Neuronal stem cell (in vitro differentiated cells): ENCODE measurements at regions not wholly inside any gene's neighbourhood (a gene's known extent, or its start where the extent isn't known, plus 50 kb on each side); places are given as distances from the start of the nearest gene placed in this dataset.

Experiments used
- DNase-seq: peaks from one replicate; pipeline ENCODE4 v3.0.0-alpha.2; 2013; ENCODE audit warnings: low spot score
- H2AFZ ChIP-seq: one replicate; pipeline ENCODE4 v1.6.1; 2013; ENCODE audit warnings: mild to moderate bottlenecking, low read length, inconsistent platforms
- H2AK5ac ChIP-seq: 2 replicates; pipeline ENCODE4 v1.6.1; 2013; ENCODE audit warnings: low read depth, mild to moderate bottlenecking, inconsistent platforms, low read length, moderate library complexity, mixed read lengths
- H2BK120ac ChIP-seq: 2 replicates; pipeline ENCODE4 v1.6.1; 2013; ENCODE audit warnings: low read depth, mild to moderate bottlenecking, inconsistent platforms, low read length, moderate library complexity, mixed read lengths
- H2BK12ac ChIP-seq: one replicate; pipeline ENCODE4 v1.6.1; 2013; ENCODE audit warnings: low read length, inconsistent platforms
- H2BK15ac ChIP-seq: 2 replicates; pipeline ENCODE4 v1.6.1; 2013; ENCODE audit warnings: mild to moderate bottlenecking, low read length, inconsistent platforms, mixed read lengths
- H2BK5ac ChIP-seq: one replicate; pipeline ENCODE4 v1.6.1; 2013; ENCODE audit warnings: inconsistent platforms, mild to moderate bottlenecking, low read length, moderate library complexity
- H3K14ac ChIP-seq: one replicate; pipeline ENCODE4 v1.6.1; 2013; ENCODE audit warnings: low read length, inconsistent platforms
- H3K18ac ChIP-seq: 2 replicates; pipeline ENCODE4 v1.6.1; 2013; ENCODE audit warnings: low read length, inconsistent platforms
- H3K23ac ChIP-seq: 2 replicates; pipeline ENCODE4 v1.6.1; 2013; ENCODE audit warnings: low read depth, mild to moderate bottlenecking, mixed read lengths, low read length, inconsistent platforms; ENCODE audit not compliant: poor library complexity
- H3K27ac ChIP-seq: replicated peaks from 3 replicates; pipeline ENCODE4 v1.5.1; 2013; ENCODE audit warnings: low read length, inconsistent platforms
- H3K27me3 ChIP-seq, 3 experiments: 2 replicates each; pipeline ENCODE4 v1.6.1; 2013; ENCODE audit warnings: low read length in 3 of 3, mild to moderate bottlenecking in 2 of 3, inconsistent platforms in 1 of 3, low read depth in 1 of 3, mixed read lengths in 1 of 3, moderate library complexity in 1 of 3; ENCODE audit not compliant: control insufficient read depth in 3 of 3, insufficient read depth in 3 of 3
- H3K36me3 ChIP-seq, 2 donors: replicated peaks in 1 of 2; 2 replicates each; pipeline ENCODE4 v1.6.1; 2013; ENCODE audit warnings: low read length in 2 of 2; ENCODE audit not compliant: control insufficient read depth in 2 of 2, insufficient read depth in 2 of 2
- H3K4ac ChIP-seq: 2 replicates; pipeline ENCODE4 v1.6.1; 2013; ENCODE audit warnings: inconsistent platforms, mild to moderate bottlenecking, low read length, moderate library complexity
- H3K4me1 ChIP-seq, 2 donors: 1 replicate in 1 of 2; 2 replicates in 1 of 2; pipeline ENCODE4 v1.6.1; 2013; ENCODE audit warnings: low read length in 2 of 2, low read depth in 1 of 2; ENCODE audit not compliant: control insufficient read depth in 2 of 2, insufficient read depth in 1 of 2
- H3K4me2 ChIP-seq: one replicate; pipeline ENCODE4 v1.6.1; 2013; ENCODE audit warnings: mild to moderate bottlenecking, low read length, inconsistent platforms; ENCODE audit not compliant: insufficient read depth, poor library complexity, severe bottlenecking
- H3K4me3 ChIP-seq, 2 donors: 2 replicates each; pipeline ENCODE4 v1.5.1; 2013; ENCODE audit warnings: low read length in 2 of 2, mild to moderate bottlenecking in 2 of 2, inconsistent platforms in 1 of 2, moderate library complexity in 1 of 2
- H3K79me1 ChIP-seq: one replicate; pipeline ENCODE4 v1.6.1; 2013; ENCODE audit warnings: low read depth, mild to moderate bottlenecking, inconsistent platforms, low read length, moderate library complexity
- H3K9ac ChIP-seq: one replicate; pipeline ENCODE4 v1.6.1; 2013; ENCODE audit warnings: mild to moderate bottlenecking, low read depth, low read length, inconsistent platforms; ENCODE audit not compliant: poor library complexity
- H3K9me3 ChIP-seq, 2 donors: replicated peaks in 1 of 2; 2 replicates each; pipeline versions ENCODE3 to v1.6.1; 2013; ENCODE audit warnings: low read length in 2 of 2, mild to moderate bottlenecking in 2 of 2, inconsistent platforms in 1 of 2, low read depth in 1 of 2, mixed read lengths in 1 of 2, moderate library complexity in 1 of 2; ENCODE audit not compliant: control insufficient read depth in 2 of 2, insufficient read depth in 1 of 2
- H4K8ac ChIP-seq: one replicate; pipeline ENCODE4 v1.6.1; 2013; ENCODE audit warnings: low read depth, mild to moderate bottlenecking, inconsistent platforms, low read length, moderate library complexity
- H4K91ac ChIP-seq: one replicate; pipeline ENCODE4 v1.6.1; 2013; ENCODE audit warnings: low read length, low read depth, mild to moderate bottlenecking, inconsistent platforms; ENCODE audit not compliant: poor library complexity
- WGBS, 2 donors: extraction: QIAGEN DNeasy Blood & Tissue Kit; methylation state at CpG; one replicate each; pipeline ENCODE4 v1.1.7; 2013; ENCODE audit warnings: missing lambda C conversion rate in 2 of 2, mixed read lengths in 1 of 2; ENCODE audit not compliant: insufficient read length in 2 of 2, insufficient replicate concordance in 1 of 2; ENCODE audit errors: extremely low coverage in 2 of 2; 5-methylcytosine and 5-hydroxymethylcytosine counted together

DNA sequence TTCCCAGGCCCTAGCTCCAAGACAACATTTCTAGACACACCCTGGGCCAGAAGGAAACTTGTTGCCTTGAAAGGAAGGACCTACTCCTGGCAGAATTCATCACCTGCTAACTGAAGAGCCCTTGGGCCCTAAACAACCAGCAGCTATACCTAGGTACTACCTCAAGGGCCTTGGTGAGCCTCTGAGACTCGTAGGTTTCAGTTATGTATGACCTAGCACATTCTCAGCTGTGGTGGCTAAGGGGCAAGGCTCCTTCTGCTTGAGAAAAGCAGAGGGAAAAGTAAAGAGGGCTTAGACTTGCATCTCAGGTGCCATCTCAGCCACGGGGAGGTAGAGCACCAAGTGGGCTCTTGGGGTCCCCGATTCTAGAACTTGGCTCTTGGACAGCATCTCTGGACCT lies 132.3 kb upstream of the NHSL1 start:
- no peak overlapping the region for H2AFZ ChIP-seq
- no peak overlapping the region for H2BK5ac ChIP-seq
- no peak for DNase-seq
- no peak overlapping the region for H3K18ac ChIP-seq
- H3K9ac ChIP-seq: no peak overlapping the region
- H3K4me3 ChIP-seq: no peak overlapping the region
- no peak overlapping the region for H3K14ac ChIP-seq
- no peak overlapping the region for H2BK12ac ChIP-seq
- no peak overlapping the region for H3K23ac ChIP-seq
- H4K91ac ChIP-seq: no peak overlapping the region
- H3K4ac ChIP-seq: no peak overlapping the region
- WGBS, 2 donors: no CpG with 5 or more reads among the region's 3 CpGs
- H3K9me3 ChIP-seq: peaks cover 3% of the 10 kb centered on the region in 2 donors
- no peak overlapping the region for H2BK15ac ChIP-seq
- H3K79me1 ChIP-seq: no peaks in the 10 kb centered on the region
- H2AK5ac ChIP-seq: no peak overlapping the region
- H3K27ac ChIP-seq: no peak overlapping the region
- no peak overlapping the region for H3K4me2 ChIP-seq
- H3K36me3 ChIP-seq: no peaks in the 10 kb centered on the region
- H3K4me1 ChIP-seq: no peaks in the 10 kb centered on the region
- no peak overlapping the region for H4K8ac ChIP-seq
- no peaks in the 10 kb centered on the region for H3K27me3 ChIP-seq
- H2BK120ac ChIP-seq: no peak overlapping the region

DNA sequence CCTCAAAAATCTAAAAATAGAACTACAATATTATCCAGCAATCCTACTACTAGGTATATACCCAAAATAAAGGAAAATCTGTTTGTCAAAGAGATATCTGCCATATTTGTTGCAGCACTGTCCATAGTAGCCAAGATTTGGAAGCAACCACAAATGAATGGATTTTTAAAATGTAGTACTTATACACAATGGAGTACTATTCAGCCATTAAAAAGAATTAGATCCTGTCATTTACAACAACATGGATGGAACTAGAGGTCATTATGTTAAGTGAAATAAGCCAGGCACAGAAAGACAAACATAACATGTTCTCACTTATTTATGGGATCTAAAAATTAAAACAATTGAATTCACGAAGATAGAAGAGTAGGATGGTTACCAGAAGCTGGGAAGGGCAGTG lies 135.7 kb upstream of the CCDC28A start:
- no peak overlapping the region for H2BK120ac ChIP-seq
- no peak overlapping the region for H4K8ac ChIP-seq
- H3K23ac ChIP-seq: no peak overlapping the region
- H2BK15ac ChIP-seq: no peak overlapping the region
- H3K9me3 ChIP-seq: no peaks in the 10 kb centered on the region
- WGBS, 2 donors: no CpG with 5 or more reads among the region's 1 CpG
- no peak overlapping the region for H4K91ac ChIP-seq
- no peak overlapping the region for H3K18ac ChIP-seq
- H3K4me1 ChIP-seq: no peaks in the 10 kb centered on the region
- no peak overlapping the region for H2BK5ac ChIP-seq
- no peak overlapping the region for H2BK12ac ChIP-seq
- DNase-seq: no peak
- no peak overlapping the region for H3K9ac ChIP-seq
- H3K79me1 ChIP-seq: no peaks in the 10 kb centered on the region
- no peak overlapping the region for H3K27ac ChIP-seq
- no peaks in the 10 kb centered on the region for H3K36me3 ChIP-seq
- no peak overlapping the region for H3K4ac ChIP-seq
- no peak overlapping the region for H3K4me3 ChIP-seq
- no peak overlapping the region for H3K4me2 ChIP-seq
- no peak overlapping the region for H2AK5ac ChIP-seq
- no peak overlapping the region for H3K14ac ChIP-seq
- no peak overlapping the region for H2AFZ ChIP-seq
- no peaks in the 10 kb centered on the region for H3K27me3 ChIP-seq

DNA sequence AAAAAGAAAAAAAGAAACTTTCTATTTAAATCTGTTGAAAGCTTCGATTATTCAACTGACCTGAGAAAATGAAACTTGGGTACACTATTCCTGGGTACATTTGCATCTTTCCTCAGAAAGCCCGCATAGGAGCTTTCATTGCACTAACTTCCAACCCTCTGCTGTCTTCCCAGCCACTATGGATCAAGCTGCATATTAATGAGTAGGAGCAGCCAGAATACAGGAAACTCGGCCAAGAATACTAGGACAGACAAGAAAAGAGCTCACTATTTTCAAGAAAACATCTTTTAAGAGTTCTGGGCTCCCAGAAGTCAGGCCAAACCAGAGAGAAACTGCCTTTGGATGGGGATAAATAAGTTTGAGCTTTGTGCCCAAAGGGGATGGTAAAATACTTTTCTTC lies 135.0 kb upstream of the CCDC28A start:
- Histone ChIP-seq H3K14ac (no peak overlapping the region), H2AK5ac (no peak overlapping the region), H3K9me3 (no peaks in the 10 kb centered on the region), H2BK15ac (no peak overlapping the region), H2AFZ (peak overlapping the region; percentile 74), H3K4me1 (no peaks in the 10 kb centered on the region), H3K4ac (no peak overlapping the region), H3K27ac (no peak overlapping the region), H2BK12ac (no peak overlapping the region), H3K18ac (no peak overlapping the region), H4K8ac (no peak overlapping the region), H3K79me1 (no peaks in the 10 kb centered on the region), H2BK5ac (no peak overlapping the region), H2BK120ac (no peak overlapping the region), H3K36me3 (no peaks in the 10 kb centered on the region), H4K91ac (no peak overlapping the region), H3K4me3 (no peak overlapping the region), H3K9ac (no peak overlapping the region), H3K23ac (no peak overlapping the region), H3K27me3 (no peaks in the 10 kb centered on the region), H3K4me2 (no peak overlapping the region)
- no CpG with 5 or more reads among the region's 3 CpGs for WGBS, 2 donors
- no peak for DNase-seq

GRCh38 chr6:138640028-138640427 lies 133.5 kb upstream of the CCDC28A start:
- Histone ChIP-seq H2BK15ac (no peak overlapping the region), H3K4me2 (no peak overlapping the region), H3K4me3 (no peak overlapping the region), H2BK12ac (no peak overlapping the region), H3K14ac (no peak overlapping the region), H3K4me1 (no peaks in the 10 kb centered on the region), H3K18ac (no peak overlapping the region), H2AFZ (no peak overlapping the region), H2BK5ac (no peak overlapping the region), H4K91ac (no peak overlapping the region), H2BK120ac (no peak overlapping the region), H3K9ac (no peak overlapping the region), H3K4ac (no peak overlapping the region), H3K27me3 (no peaks in the 10 kb centered on the region), H4K8ac (no peak overlapping the region), H3K27ac (no peak overlapping the region), H3K9me3 (no peaks in the 10 kb centered on the region), H3K79me1 (no peaks in the 10 kb centered on the region), H3K23ac (no peak overlapping the region), H3K36me3 (no peaks in the 10 kb centered on the region), H2AK5ac (no peak overlapping the region)
- WGBS, 2 donors: no CpG with 5 or more reads among the region's 2 CpGs
- no peak for DNase-seq
